T-cell (primary cell): ENCODE measurements at regions not wholly inside any gene's neighbourhood (a gene's known extent, or its start where the extent isn't known, plus 50 kb on each side); places are given as distances from the start of the nearest gene placed in this dataset.
"Not testable (repeated sequence)": the region's sequence is repeated elsewhere in the genome, so short reads cannot be mapped to it uniquely, and the experiment has no call there.

Experiments used
- ATAC-seq, 4 experiments: fragments of 200-7000 bp in 3 of 4; fragments of 150-1000 bp in 1 of 4; cut with Tn5 transposase; replicated peaks in 1 of 4; 1 replicate in 3 of 4; 2 replicates in 1 of 4; pipeline ENCODE4 v1.10.0; 2021; ENCODE audit warnings: moderate library complexity in 3 of 4, mild to moderate bottlenecking in 2 of 4, moderate number of reproducible peaks in 1 of 4
- CTCF ChIA-PET, 2 donors: fragments of 300-600 bp; sonication (Branson Sonifier 250); formaldehyde crosslinking; loops; one replicate each; lab custom pipeline; 2022; ENCODE audit warnings: antibody characterized with exemption in 2 of 2; lab: Charles Lee
- POLR2A ChIA-PET, 2 donors: fragments of 300-600 bp; sonication (Branson Sonifier 250); formaldehyde crosslinking; loops; one replicate each; lab custom pipeline; 2022; ENCODE audit warnings: antibody characterized with exemption in 2 of 2; lab: Charles Lee
- DNase-seq, 35 experiments: peaks; one replicate each; pipeline versions ENCODE4 v3.0.0 to v3.0.0-alpha.2; 2013 to 2023
- H3K27ac ChIP-seq: one replicate; pipeline ENCODE4 v1.5.1; 2013; ENCODE audit warnings: low read length
- H3K27me3 ChIP-seq, 2 experiments: replicated peaks in 1 of 2; 1 replicate in 1 of 2; 2 replicates in 1 of 2; pipeline versions ENCODE4 v1.6.1 to v1.7.0; 2013; ENCODE audit warnings: low read length in 1 of 2, mixed read lengths in 1 of 2; ENCODE audit not compliant: control insufficient read depth in 2 of 2, insufficient read depth in 2 of 2; ENCODE audit errors: extremely low read depth in 1 of 2
- H3K36me3 ChIP-seq, 2 donors: 1 replicate in 1 of 2; 2 replicates in 1 of 2; pipeline versions ENCODE4 v1.6.1 to v1.7.0; 2013; ENCODE audit warnings: low read length in 1 of 2; ENCODE audit not compliant: control insufficient read depth in 2 of 2, insufficient read depth in 1 of 2; ENCODE audit errors: extremely low read depth in 1 of 2
- H3K4me1 ChIP-seq, 2 experiments: 1 replicate in 1 of 2; 2 replicates in 1 of 2; pipeline versions ENCODE4 v1.6.1 to v1.7.0; 2013; ENCODE audit warnings: low read length in 2 of 2, mixed read lengths in 1 of 2; ENCODE audit not compliant: insufficient read depth in 2 of 2, control insufficient read depth in 1 of 2; ENCODE audit errors: extremely low read depth in 1 of 2
- H3K4me3 ChIP-seq, 2 donors: 1 replicate in 1 of 2; 2 replicates in 1 of 2; pipeline versions ENCODE4 v1.5.1 to v1.7.0; 2013; ENCODE audit warnings: mild to moderate bottlenecking in 2 of 2, low read length in 1 of 2, moderate library complexity in 1 of 2; ENCODE audit not compliant: control insufficient read depth in 1 of 2; ENCODE audit errors: extremely low read depth in 1 of 2
- H3K9me3 ChIP-seq: 2 replicates; pipeline ENCODE4 v1.7.0; 2013
- H3K27ac Mint-ChIP-seq, 2 donors: one replicate each; pipeline ENCODE4 v1.8.0; 2020 to 2021; ENCODE audit warnings: mild to moderate bottlenecking in 2 of 2, mixed read lengths in 2 of 2
- H3K27me3 Mint-ChIP-seq, 2 donors: one replicate each; pipeline ENCODE4 v1.8.0; 2021 to 2022; ENCODE audit warnings: mixed read lengths in 2 of 2
- H3K36me3 Mint-ChIP-seq: one replicate; pipeline ENCODE4 v1.8.0; 2021; ENCODE audit warnings: mixed read lengths
- H3K4me1 Mint-ChIP-seq, 3 donors: one replicate each; pipeline ENCODE4 v1.8.0; 2020 to 2022; ENCODE audit warnings: mixed read lengths in 3 of 3, mild to moderate bottlenecking in 1 of 3
- H3K4me3 Mint-ChIP-seq, 3 donors: one replicate each; pipeline ENCODE4 v1.8.0; 2020 to 2022; ENCODE audit warnings: mild to moderate bottlenecking in 3 of 3, mixed read lengths in 3 of 3, moderate library complexity in 3 of 3
- H3K9me3 Mint-ChIP-seq, 3 donors: one replicate each; pipeline ENCODE4 v1.8.0; 2020 to 2022; ENCODE audit warnings: mixed read lengths in 3 of 3
- WGBS: methylation state at CpG from one replicate; pipeline ENCODE4 v1.1.5; 2013; ENCODE audit warnings: missing lambda C conversion rate; ENCODE audit not compliant: insufficient coverage; 5-methylcytosine and 5-hydroxymethylcytosine counted together

- CTCF ChIA-PET, result no interaction called here
Observed at GRCh38 chrX:44785652-44786051, 58.2 kb upstream of the DUSP21 start.

GRCh38 chrX:44784241-44784640 lies 59.6 kb upstream of the DUSP21 start:
- no peak overlapping the region for H3K4me3 Mint-ChIP-seq
- no peaks in the 10 kb centered on the region for H3K27me3 ChIP-seq
- no peaks in the 10 kb centered on the region for H3K4me1 ChIP-seq
- no peaks in the 10 kb centered on the region for H3K9me3 ChIP-seq
- no peaks in the 10 kb centered on the region for H3K9me3 Mint-ChIP-seq
- H3K27ac Mint-ChIP-seq, result no peak overlapping the region
- WGBS, result no CpG with 5 or more reads among the region's 2 CpGs
- ChIA-PET POLR2A (no interaction called here), CTCF (no interaction called here)
- DNase-seq (no peak), ATAC-seq (no peak)
- H3K27me3 Mint-ChIP-seq, result peaks cover 0 to 7% of the 10 kb centered on the region in 2 donors
- no peaks in the 10 kb centered on the region for H3K4me1 Mint-ChIP-seq
- no peak overlapping the region for H3K4me3 ChIP-seq
- H3K36me3 Mint-ChIP-seq, result no peaks in the 10 kb centered on the region
- H3K36me3 ChIP-seq, result no peaks in the 10 kb centered on the region
- no peak overlapping the region for H3K27ac ChIP-seq

More at GRCh38 chrX:44785652-44786051, 58.2 kb upstream of the DUSP21 start:
- Mint-ChIP-seq H3K4me3 (no peak overlapping the region), H3K27me3 (peaks cover 0 to 7% of the 10 kb centered on the region in 2 donors), H3K36me3 (no peaks in the 10 kb centered on the region), H3K4me1 (no peaks in the 10 kb centered on the region), H3K27ac (no peak overlapping the region), H3K9me3 (no peaks in the 10 kb centered on the region)
- POLR2A ChIA-PET, result no interaction called here
- Histone ChIP-seq H3K9me3 (no peaks in the 10 kb centered on the region), H3K27ac (no peak overlapping the region), H3K4me3 (no peak overlapping the region), H3K27me3 (no peaks in the 10 kb centered on the region), H3K36me3 (no peaks in the 10 kb centered on the region), H3K4me1 (no peaks in the 10 kb centered on the region)
- no CpG with 5 or more reads among the region's 5 CpGs for WGBS
- DNase-seq, result no peak
- no peak for ATAC-seq

- Mint-ChIP-seq H3K4me1 (no peaks in the 10 kb centered on the region), H3K27ac (no peak overlapping the region), H3K36me3 (no peaks in the 10 kb centered on the region), H3K27me3 (peaks cover 0 to 12% of the 10 kb centered on the region in 2 donors), H3K9me3 (no peaks in the 10 kb centered on the region), H3K4me3 (no peak overlapping the region)
- Histone ChIP-seq H3K9me3 (no peaks in the 10 kb centered on the region), H3K4me3 (no peak overlapping the region), H3K27ac (no peak overlapping the region), H3K4me1 (no peaks in the 10 kb centered on the region), H3K27me3 (no peaks in the 10 kb centered on the region), H3K36me3 (no peaks in the 10 kb centered on the region)
- no peak for ATAC-seq
- CTCF ChIA-PET, result no interaction called here
- 100% methylated on average over 1 of the region's 7 CpGs for WGBS
- DNase-seq, result no peak
- POLR2A ChIA-PET, result no interaction called here
Observed at GRCh38 chrX:44778254-44778653, 65.6 kb upstream of the DUSP21 start.

- WGBS, result no CpG with 5 or more reads among the region's 6 CpGs
- POLR2A ChIA-PET, result no interaction called here
- H3K27ac ChIP-seq, result no peak overlapping the region
- DNase-seq, result no peak
- no peak for ATAC-seq
- no peaks in the 10 kb centered on the region for H3K36me3 ChIP-seq
- H3K4me3 ChIP-seq, result no peak overlapping the region
- H3K4me1 ChIP-seq, result no peaks in the 10 kb centered on the region
- H3K9me3 ChIP-seq, result no peaks in the 10 kb centered on the region
- no peaks in the 10 kb centered on the region for H3K27me3 ChIP-seq
- no peak overlapping the region for H3K27ac Mint-ChIP-seq
- no peaks in the 10 kb centered on the region for H3K4me1 Mint-ChIP-seq
- no peaks in the 10 kb centered on the region for H3K36me3 Mint-ChIP-seq
- CTCF ChIA-PET, result no interaction called here
- no peak overlapping the region for H3K4me3 Mint-ChIP-seq
- peaks cover 0 to 9% of the 10 kb centered on the region in 2 donors for H3K27me3 Mint-ChIP-seq
- H3K9me3 Mint-ChIP-seq, result no peaks in the 10 kb centered on the region
Observed at GRCh38 chrX:44775726-44776125, 68.1 kb upstream of the DUSP21 start.

GRCh38 chrX:44774066-44774465 lies 69.8 kb upstream of the DUSP21 start:
- H3K36me3 Mint-ChIP-seq, H3K9me3 ChIP-seq, H3K27me3 ChIP-seq, POLR2A ChIA-PET, H3K4me3 ChIP-seq, H3K27ac ChIP-seq, H3K27me3 Mint-ChIP-seq, ATAC-seq, DNase-seq, H3K36me3 ChIP-seq, H3K4me1 Mint-ChIP-seq, H3K9me3 Mint-ChIP-seq, H3K4me3 Mint-ChIP-seq, H3K27ac Mint-ChIP-seq, H3K4me1 ChIP-seq, CTCF ChIA-PET: not testable (repeated sequence)
- WGBS, result 90% methylated on average over 2 of the region's 10 CpGs

GRCh38 chrX:44770121-44770520 lies 73.7 kb upstream of the DUSP21 start:
- Histone ChIP-seq H3K4me1 (no peaks in the 10 kb centered on the region), H3K36me3 (no peaks in the 10 kb centered on the region), H3K27me3 (no peaks in the 10 kb centered on the region), H3K9me3 (no peaks in the 10 kb centered on the region), H3K27ac (no peak overlapping the region), H3K4me3 (no peak overlapping the region)
- H3K36me3 Mint-ChIP-seq, result no peaks in the 10 kb centered on the region
- ATAC-seq (no peak), DNase-seq (no peak)
- POLR2A ChIA-PET, result no interaction called here
- no peak overlapping the region for H3K27ac Mint-ChIP-seq
- WGBS, result no CpG with 5 or more reads among the region's 2 CpGs
- H3K9me3 Mint-ChIP-seq, result no peaks in the 10 kb centered on the region
- peaks cover 0 to 9% of the 10 kb centered on the region in 2 donors for H3K27me3 Mint-ChIP-seq
- H3K4me3 Mint-ChIP-seq, result no peak overlapping the region
- no peaks in the 10 kb centered on the region for H3K4me1 Mint-ChIP-seq
- CTCF ChIA-PET, result no interaction called here

- CTCF ChIA-PET, result no interaction called here
- no peaks in the 10 kb centered on the region for H3K36me3 ChIP-seq
- Mint-ChIP-seq H3K4me1 (no peaks in the 10 kb centered on the region), H3K36me3 (no peaks in the 10 kb centered on the region), H3K9me3 (no peaks in the 10 kb centered on the region), H3K4me3 (no peak overlapping the region), H3K27me3 (peaks cover 0 to under 1% of the 10 kb centered on the region in 2 donors), H3K27ac (no peak overlapping the region)
- POLR2A ChIA-PET, result no interaction called here
- H3K27ac ChIP-seq, result no peak overlapping the region
- no peak overlapping the region for H3K4me3 ChIP-seq
- H3K27me3 ChIP-seq, result no peaks in the 10 kb centered on the region
- no peak for DNase-seq
- H3K4me1 ChIP-seq, result no peaks in the 10 kb centered on the region
- no peak for ATAC-seq
- WGBS, result 67% methylated on average over 1 of the region's 5 CpGs
- H3K9me3 ChIP-seq, result no peaks in the 10 kb centered on the region
Observed at GRCh38 chrX:44767308-44767707, 76.5 kb upstream of the DUSP21 start.
